HFF-Myc (cell line): ENCODE measurements at regions not wholly inside any gene's neighbourhood (a gene's known extent, or its start where the extent isn't known, plus 50 kb on each side); places are given as distances from the start of the nearest gene placed in this dataset.

ENCODE experiments used
- DNase-seq: peaks from one replicate; pipeline ENCODE4 v3.0.0-alpha.2; 2011; ENCODE audit warnings: low read depth; ENCODE audit errors: extremely low read depth
- H3K4me3 ChIP-seq: replicated peaks from 2 replicates; pipeline ENCODE4 v1.5.1; 2011; ENCODE audit warnings: low read depth, mild to moderate bottlenecking, control low read depth, low read length
- CTCF ChIP-seq: IDR thresholded peaks from 2 replicates; pipeline ENCODE4 v1.5.1; 2012; ENCODE audit warnings: mild to moderate bottlenecking, low read depth, low read length, control low read depth; ENCODE audit errors: missing control alignments

DNA sequence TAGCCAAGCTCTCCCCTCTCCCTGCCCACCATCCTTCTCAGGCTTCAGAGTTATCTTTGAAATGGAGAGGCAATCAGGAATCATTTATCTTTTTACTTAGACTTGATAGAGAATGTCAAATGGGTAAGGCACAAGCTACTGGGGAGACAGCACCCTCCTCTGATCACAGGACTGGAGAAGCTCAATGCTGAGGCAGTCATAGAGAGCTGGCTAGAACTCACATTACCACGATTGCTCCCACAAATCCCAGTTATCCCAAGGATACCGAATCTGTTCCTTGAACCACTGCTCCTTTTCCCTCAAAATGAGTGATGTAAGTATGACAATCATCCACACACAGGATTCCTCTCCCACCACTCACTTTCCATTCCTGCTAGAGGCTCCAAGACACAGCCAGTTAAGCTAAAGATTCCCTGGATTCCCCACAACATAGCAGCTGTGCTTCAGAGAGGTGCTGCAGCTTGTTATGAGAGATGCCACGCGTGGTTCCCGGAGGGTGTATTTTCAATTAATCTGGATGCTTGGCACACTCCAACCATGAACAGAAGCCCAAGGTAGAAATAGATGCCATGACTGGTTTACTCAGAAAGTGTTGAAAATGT, 96.2 kb upstream of the VGLL2 start:
- no peak for DNase-seq
- no peak for TF ChIP-seq CTCF
- no peak overlapping the region for H3K4me3 ChIP-seq

- TF ChIP-seq CTCF: no peak
- DNase-seq: no peak
- H3K4me3 ChIP-seq: no peak overlapping the region
These were observed 95.5 kb upstream of the VGLL2 start for GRCh38 chr6:117169781-117170281.

DNA sequence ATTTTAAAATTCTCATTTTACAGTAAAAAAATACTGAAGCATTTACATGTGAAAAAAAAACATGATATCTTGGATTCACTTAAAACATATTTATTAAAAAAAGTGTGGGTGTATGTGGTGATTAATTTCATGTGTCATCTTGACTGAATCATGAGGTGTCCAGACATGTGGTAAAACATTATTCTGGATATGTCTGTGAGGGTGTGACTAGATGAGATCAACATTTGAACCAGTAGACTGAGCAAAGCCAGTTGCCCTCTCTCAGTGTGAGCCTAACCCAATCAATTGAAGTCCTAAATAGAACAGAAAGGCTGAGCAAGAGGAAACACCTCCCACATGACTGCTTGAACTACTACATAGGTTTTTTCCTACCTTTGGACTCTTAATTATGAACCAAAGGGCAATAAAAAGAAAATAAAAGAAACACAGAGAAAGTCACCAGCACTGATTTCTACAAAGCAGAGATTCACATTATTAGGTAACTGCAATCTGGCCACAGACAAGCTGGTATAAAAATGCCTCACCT, 90.5 kb upstream of the VGLL2 start:
- DNase-seq: no peak
- TF ChIP-seq CTCF: no peak
- H3K4me3 ChIP-seq: no peak overlapping the region

DNA sequence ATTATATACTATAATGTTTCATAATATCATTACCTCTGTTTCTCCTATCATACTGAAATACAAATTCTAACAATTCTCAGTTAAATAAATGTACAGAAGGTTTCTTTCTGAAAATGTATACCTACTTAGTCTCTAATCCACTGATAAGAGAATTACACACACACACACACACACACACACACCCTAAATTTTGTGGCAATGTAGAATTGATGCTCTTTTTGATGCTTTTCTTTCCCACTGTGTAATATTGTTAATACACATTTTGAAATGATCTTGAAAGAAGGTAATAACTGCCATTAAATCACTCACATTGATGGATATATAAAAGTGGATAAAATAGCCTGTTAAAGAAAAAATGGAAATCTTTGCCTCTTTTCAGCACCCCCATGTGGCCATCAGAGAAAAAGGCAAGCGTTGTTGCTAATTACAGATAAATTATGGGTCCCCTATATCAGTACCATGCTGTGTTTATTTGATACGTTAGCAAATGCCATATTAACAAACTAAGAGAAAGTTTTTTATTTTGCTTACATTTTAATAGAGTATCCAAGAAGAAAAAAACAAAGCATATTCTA, 76.6 kb upstream of the VGLL2 start:
- peak; percentile 28 for TF ChIP-seq CTCF
- no peak for DNase-seq
- no peak overlapping the region for H3K4me3 ChIP-seq

DNA sequence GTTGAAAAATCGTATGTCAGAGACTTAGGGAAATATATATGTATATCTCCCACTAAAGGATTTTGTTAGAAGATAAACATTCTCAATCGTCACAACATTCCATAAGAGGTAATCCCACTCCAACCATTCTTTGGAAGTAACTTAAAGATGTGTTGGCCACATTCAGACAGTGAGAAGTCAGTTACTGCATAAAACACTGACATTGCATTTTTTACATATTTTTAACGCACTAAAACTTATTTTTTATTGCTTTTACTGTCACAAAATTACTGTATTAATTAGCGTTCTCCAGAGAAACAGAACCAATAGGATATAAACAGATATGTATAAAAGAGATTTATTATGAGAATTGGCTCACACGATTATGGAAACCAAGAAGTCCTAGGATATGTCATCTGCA, 74.3 kb upstream of the VGLL2 start:
- no peak for TF ChIP-seq CTCF
- H3K4me3 ChIP-seq: no peak overlapping the region
- no peak for DNase-seq

DNA sequence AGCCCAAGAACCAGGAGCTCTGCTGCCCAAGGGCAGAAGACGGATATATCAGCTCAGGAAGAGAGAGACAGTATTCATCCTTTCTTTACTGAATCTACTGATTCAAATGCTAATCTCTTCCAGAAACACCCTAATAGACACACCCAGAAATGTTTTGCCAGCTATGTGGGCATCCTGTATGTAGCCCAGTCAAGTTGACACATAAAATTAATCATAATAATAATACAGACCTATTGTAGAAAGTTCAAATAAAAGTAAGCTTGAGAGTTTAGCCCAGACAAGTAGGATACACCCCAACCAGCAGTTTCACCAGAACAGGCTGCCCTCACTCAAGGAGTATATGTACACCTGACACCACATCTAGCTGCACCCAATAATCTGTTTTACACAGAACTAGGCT, 73.9 kb upstream of the VGLL2 start:
- no peak overlapping the region for H3K4me3 ChIP-seq
- no peak for DNase-seq
- no peak for TF ChIP-seq CTCF
